ENCODE measurements at regions not wholly inside any gene's neighbourhood (a gene's known extent, or its start where the extent isn't known, plus 50 kb on each side); places are given as distances from the start of the nearest gene placed in this dataset.

- TF ChIP-seq POLR2AphosphoS5 (IDR thresholded peaks at IDR 0.05; ENCODE audit: borderline replicate concordance, low read depth, low read length) (no peak), EZH2 (IDR thresholded peaks at IDR 0.05) (no peak), FOXP2 (optimal IDR thresholded peaks at IDR 0.05; ENCODE audit: control extremely low read depth, extremely low read length, insufficient read depth) (no peak)
Observed at GRCh38 chr13:56864451-56864850, 276.3 kb upstream of the PRR20A start.
